ENCODE measurements at regions not wholly inside any gene's neighbourhood (a gene's known extent, or its start where the extent isn't known, plus 50 kb on each side); places are given as distances from the start of the nearest gene placed in this dataset.

- no peak overlapping the region for H3K27ac ChIP-seq
- DNase-seq: no peak
- H3K27me3 ChIP-seq: no peaks in the 10 kb centered on the region
- no peaks in the 10 kb centered on the region for H3K36me3 ChIP-seq
- H3K9me3 ChIP-seq: no peaks in the 10 kb centered on the region
- H3K4me3 ChIP-seq: no peak overlapping the region
- TF ChIP-seq CTCF (IDR thresholded peaks at IDR 0.05): no peak
- no peaks in the 10 kb centered on the region for H3K4me1 ChIP-seq
- no peak overlapping the region for H3K9ac ChIP-seq (ENCODE audit: low read depth in 2 of 2, low read length in 2 of 2)
- intact Hi-C loops (cut with DNase I): no loop called here
Measured at GRCh38 chr14:71441126-71441525, 491.1 kb upstream of the RGS6 start.

- H3K36me3 ChIP-seq: no peaks in the 10 kb centered on the region
- no peaks in the 10 kb centered on the region for H3K9me3 ChIP-seq
- no peaks in the 10 kb centered on the region for H3K27me3 ChIP-seq
- no peak overlapping the region for H3K27ac ChIP-seq
- no peaks in the 10 kb centered on the region for H3K4me1 ChIP-seq
- DNase-seq: no peak
- H3K4me3 ChIP-seq: no peak overlapping the region
- intact Hi-C loops (cut with DNase I): no loop called here
- no peak for TF ChIP-seq CTCF (IDR thresholded peaks at IDR 0.05)
- no peak overlapping the region for H3K9ac ChIP-seq (ENCODE audit: low read depth in 2 of 2, low read length in 2 of 2)
Measured at GRCh38 chr14:71444030-71444822, 488.0 kb upstream of the RGS6 start.

GRCh38 chr14:71448431-71449315, 483.6 kb upstream of the RGS6 start:
- no peaks in the 10 kb centered on the region for H3K27me3 ChIP-seq
- no peak overlapping the region for H3K4me3 ChIP-seq
- H3K36me3 ChIP-seq: no peaks in the 10 kb centered on the region
- no peak overlapping the region for H3K9ac ChIP-seq (ENCODE audit: low read depth in 2 of 2, low read length in 2 of 2)
- H3K4me1 ChIP-seq: no peaks in the 10 kb centered on the region
- intact Hi-C loops (cut with DNase I): no loop called here
- no peak for DNase-seq
- no peak for TF ChIP-seq CTCF (IDR thresholded peaks at IDR 0.05)
- H3K9me3 ChIP-seq: no peaks in the 10 kb centered on the region
- no peak overlapping the region for H3K27ac ChIP-seq

GRCh38 chr14:71449316-71450055, 482.7 kb upstream of the RGS6 start:
- DNase-seq: no peak
- Histone ChIP-seq H3K4me3 (no peak overlapping the region), H3K27me3 (no peaks in the 10 kb centered on the region), H3K9ac (ENCODE audit: low read depth in 2 of 2, low read length in 2 of 2) (no peak overlapping the region), H3K27ac (no peak overlapping the region), H3K9me3 (no peaks in the 10 kb centered on the region), H3K4me1 (no peaks in the 10 kb centered on the region), H3K36me3 (no peaks in the 10 kb centered on the region)
- TF ChIP-seq CTCF (IDR thresholded peaks at IDR 0.05): no peak
- intact Hi-C loops (cut with DNase I): no loop called here

GRCh38 chr14:71451501-71451900, 480.7 kb upstream of the RGS6 start:
- H3K27me3 ChIP-seq: no peaks in the 10 kb centered on the region
- no peak for DNase-seq
- no peak for TF ChIP-seq CTCF (IDR thresholded peaks at IDR 0.05)
- H3K4me1 ChIP-seq: no peaks in the 10 kb centered on the region
- H3K4me3 ChIP-seq: no peak overlapping the region
- no peaks in the 10 kb centered on the region for H3K36me3 ChIP-seq
- intact Hi-C loops (cut with DNase I): no loop called here
- no peak overlapping the region for H3K27ac ChIP-seq
- no peak overlapping the region for H3K9ac ChIP-seq (ENCODE audit: low read depth in 2 of 2, low read length in 2 of 2)
- no peaks in the 10 kb centered on the region for H3K9me3 ChIP-seq

All from colonic mucosa (tissue), 4 donors.